ENCODE measurements at regions not wholly inside any gene's neighbourhood (a gene's known extent, or its start where the extent isn't known, plus 50 kb on each side); places are given as distances from the start of the nearest gene placed in this dataset.
"Not testable (repeated sequence)": the region's sequence is repeated elsewhere in the genome, so short reads cannot be mapped to it uniquely, and the experiment has no call there.

DNA sequence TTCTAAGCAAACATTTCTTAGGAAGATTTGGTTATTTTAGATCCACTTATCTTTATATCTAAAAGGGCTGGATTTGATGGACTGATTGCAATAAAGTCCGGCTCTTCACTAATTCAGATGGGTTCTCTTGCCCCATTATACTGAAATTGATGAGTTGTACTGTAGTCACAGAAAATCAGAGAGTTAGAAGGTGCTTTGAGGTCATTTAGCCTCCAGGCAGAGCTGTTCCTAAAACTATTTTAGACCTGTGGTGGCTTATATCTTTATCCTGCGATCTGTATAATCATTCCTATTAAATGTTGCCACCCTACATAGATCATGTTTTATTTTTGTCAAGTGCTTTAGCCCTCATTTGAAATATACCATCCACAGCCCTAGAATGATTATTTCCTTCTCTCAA lies 61.3 kb upstream of the ATXN1 start:
- no peak for DNase-seq

DNA sequence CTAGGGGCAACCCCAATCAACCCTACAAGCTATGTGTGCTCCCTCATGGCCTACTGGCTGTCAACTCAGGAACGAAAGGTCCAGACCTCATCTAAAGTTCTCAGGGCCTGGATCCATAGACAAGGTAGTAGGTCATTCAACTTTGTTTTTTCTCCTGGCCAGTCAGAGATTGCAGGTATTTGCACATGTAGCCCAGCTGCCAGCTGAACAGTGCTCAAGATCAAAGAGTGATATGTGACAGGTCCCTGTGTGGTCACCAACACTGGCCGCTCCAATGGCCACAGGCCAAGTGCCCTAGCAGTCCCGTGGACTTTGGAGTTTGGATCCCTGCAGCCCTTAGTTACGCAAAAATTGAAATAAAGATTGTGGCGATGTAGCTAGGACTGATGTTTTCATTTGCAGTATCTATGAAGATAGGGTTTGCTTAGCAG lies 60.6 kb upstream of the ATXN1 start:
- DNase-seq, result no peak

DNA sequence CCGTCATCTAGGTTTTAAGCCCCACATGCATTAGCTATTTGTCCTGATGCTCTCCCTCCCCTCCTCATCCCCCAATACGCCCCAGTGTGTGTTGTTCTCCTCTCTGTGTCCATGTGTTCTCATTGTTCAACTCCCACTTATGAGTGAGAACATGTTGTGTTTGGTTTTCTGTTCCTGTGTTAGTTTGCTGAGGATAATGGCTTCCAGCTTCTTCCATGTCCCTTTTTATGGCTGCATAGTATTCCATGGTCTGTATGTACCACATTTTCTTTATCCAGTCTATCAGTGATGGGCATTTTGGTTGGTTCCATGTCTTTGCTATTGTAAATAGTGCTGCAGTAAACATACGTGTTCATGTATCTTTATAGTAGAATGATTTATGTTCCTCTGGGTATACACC lies 59.0 kb upstream of the ATXN1 start:
- DNase-seq, result not testable (repeated sequence)

DNA sequence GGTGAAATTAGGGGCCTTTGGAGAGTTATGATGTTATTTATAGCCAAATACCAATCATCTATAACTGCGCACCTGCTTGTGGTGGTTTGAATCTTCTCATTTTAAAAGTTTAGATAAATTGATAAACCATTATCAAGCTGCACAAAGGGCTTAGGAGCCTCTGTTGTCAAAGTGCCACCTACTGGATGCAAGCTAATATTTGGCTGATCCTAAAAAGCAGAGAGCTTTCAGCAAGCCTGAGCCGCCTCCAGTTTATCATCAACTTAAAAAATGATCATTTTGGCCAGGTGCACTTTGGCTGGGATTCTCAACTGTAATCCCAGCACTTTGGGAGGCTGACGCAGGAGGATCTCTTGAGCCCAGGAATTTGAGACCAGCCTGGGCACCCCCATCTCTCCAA lies 58.5 kb upstream of the ATXN1 start:
- DNase-seq, result no peak

DNA sequence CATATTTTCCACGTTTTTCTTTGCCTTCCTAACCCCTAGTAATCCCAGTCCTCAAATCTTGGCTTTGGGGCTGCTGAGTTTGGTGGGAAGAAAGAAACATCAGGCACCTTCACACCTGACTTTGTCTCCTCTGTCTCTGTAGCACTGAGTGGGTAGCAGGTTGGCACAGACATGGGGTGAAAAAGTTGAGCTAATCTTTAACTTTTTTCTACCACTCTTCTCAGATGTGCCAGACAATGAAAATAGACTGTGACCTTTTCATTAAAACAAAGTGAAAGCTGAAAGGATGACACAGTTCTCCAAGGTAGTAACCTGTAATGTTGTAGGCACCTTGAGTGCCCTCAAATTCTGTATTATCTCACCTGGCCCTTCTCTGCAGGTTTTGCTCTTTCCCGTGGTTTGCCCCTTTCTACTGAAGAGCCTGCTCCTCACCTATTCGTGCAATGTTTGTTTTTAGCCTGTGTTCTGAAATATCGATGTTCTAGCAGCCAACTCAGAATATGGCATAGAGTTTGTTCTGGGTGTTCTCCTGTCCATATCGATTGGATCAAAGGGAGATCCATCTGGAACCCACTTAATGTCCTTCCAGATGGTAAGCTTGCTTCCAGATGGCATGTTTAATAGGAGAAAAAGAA lies 57.8 kb upstream of the ATXN1 start:
- no peak for DNase-seq

DNA sequence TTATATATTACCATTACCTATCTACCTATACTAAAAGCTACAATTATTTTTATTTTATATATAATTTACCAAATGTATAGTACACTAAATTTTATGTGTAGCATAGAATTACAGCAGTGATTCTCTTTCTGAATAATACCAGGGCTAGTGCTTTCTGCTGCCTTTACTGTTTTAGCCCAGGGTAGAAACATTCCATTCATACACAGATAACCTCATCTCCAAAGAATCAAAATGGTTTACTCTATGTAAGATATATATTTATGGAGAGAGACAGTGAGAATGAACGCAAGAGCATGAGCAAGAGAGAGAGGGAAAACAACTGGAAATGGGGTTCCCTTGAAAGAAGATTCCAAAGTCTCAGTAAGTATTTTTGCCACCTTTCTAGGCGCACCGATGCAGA lies 56.3 kb upstream of the ATXN1 start:
- no peak for DNase-seq

DNA sequence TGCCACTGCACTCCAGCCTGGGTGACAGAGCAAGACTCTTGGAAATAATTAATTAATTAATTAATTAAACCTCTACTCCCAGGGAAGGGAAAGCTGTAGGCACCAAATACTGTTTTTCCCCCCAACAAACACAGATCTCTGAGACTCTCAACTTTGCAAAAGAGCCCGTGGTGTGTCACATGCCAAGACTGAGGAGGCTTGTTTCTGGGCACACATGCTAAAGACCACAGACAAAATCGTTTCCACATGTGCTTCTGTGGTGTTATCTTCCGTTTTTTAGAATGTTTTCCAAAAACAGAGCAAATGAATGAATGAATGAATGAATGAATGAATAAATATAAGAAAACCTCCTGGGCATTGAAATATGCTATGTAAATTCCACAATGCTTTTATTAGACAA lies 55.6 kb upstream of the ATXN1 start:
- no peak for DNase-seq

DNA sequence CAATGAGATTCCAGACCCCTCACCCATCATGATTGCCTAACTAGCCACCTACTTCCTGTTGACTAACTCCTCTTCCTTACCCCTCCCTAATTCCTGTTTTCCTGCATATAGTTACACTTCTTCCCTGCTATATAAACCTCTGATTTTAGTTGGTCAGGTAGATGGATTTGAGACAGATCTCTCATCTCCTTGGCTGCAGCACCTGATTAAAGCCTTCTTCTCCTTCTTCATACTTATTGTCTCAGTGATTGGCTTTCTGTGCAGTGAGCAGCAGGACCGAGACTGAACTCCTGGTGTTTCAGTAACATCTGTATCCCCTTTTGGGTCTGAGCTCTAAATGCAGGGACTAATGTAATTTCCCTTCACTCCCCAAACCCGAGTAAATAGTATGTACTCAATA lies 51.7 kb upstream of the ATXN1 start:
- no peak for DNase-seq

DNA sequence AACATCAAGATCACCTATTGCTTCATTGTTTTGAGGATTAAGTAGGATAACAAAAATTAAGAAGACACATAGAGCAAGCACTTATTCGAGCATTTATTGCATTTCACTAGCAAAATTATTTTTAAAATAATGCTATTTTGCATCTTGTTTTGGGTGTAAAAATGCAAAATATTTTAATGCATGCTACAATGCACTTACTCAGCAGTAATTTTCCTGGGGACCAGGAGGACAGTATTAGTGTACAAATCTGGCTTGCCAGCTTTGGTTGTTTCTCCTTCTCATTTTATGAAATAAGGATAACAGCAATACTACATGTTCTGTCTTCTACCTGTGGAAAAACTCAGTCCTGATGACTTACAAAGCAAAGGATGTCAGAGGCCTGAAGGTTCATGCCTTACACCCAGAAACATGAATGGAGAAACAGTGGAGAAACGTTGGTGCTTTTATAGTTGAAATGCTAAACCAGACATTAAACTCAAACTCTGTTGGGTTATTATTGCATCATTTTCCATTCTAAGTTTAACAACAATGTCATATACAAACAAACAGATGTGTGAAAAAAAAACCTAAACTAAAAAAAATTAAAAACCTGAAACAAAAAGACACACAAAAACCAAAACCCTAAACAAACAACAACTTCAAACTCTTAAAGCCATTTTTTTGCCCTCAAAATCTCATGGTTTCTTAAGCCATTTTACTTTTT lies 50.2 kb upstream of the ATXN1 start:
- DNase-seq, result no peak

Data from NCI-H187 (cell line).